Hepatocyte (in vitro differentiated cells): ENCODE measurements at regions not wholly inside any gene's neighbourhood (a gene's known extent, or its start where the extent isn't known, plus 50 kb on each side); places are given as distances from the start of the nearest gene placed in this dataset.
"Not testable (repeated sequence)": the region's sequence is repeated elsewhere in the genome, so short reads cannot be mapped to it uniquely, and the experiment has no call there.

Experiments used
- EZH2 ChIP-seq: fragments of 200-600 bp; sonication (generic); IDR thresholded peaks from 2 replicates; pipeline ENCODE4 v1.6.1; 2016; ENCODE audit warnings: antibody characterized with exemption, mild to moderate bottlenecking, borderline replicate concordance
- TF ChIP-seq, protein P1 (sequence below): fragments of 200-600 bp; sonication (generic); IDR thresholded peaks from 2 replicates; pipeline ENCODE4 v1.5.1; 2016; ENCODE audit warnings: antibody characterized with exemption, mild to moderate bottlenecking; ENCODE audit not compliant: poor library complexity

DNA sequence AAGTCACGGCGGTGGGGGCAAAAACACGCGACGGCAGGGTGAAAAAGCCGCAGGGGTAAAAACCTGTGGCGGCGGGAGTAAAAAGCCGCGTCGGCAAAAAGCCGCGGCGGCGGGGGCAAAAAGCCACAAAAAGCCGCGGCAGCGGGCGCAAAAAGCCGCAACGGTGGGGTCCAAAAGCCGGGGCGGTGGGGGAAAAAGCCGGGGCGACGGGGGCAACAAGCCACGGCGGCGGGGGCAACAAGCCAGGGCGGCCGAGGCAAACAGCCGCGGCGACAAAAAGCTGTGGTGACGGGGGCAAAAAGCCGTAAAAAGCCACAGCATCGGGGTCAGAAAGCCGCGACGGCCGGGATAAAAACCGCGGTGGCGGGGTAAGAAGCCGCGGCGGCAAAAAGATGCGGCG, 166.1 kb upstream of the TP53TG3C start:
- TF ChIP-seq, protein P1, sequence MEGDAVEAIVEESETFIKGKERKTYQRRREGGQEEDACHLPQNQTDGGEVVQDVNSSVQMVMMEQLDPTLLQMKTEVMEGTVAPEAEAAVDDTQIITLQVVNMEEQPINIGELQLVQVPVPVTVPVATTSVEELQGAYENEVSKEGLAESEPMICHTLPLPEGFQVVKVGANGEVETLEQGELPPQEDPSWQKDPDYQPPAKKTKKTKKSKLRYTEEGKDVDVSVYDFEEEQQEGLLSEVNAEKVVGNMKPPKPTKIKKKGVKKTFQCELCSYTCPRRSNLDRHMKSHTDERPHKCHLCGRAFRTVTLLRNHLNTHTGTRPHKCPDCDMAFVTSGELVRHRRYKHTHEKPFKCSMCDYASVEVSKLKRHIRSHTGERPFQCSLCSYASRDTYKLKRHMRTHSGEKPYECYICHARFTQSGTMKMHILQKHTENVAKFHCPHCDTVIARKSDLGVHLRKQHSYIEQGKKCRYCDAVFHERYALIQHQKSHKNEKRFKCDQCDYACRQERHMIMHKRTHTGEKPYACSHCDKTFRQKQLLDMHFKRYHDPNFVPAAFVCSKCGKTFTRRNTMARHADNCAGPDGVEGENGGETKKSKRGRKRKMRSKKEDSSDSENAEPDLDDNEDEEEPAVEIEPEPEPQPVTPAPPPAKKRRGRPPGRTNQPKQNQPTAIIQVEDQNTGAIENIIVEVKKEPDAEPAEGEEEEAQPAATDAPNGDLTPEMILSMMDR: not testable (repeated sequence)
- not testable (repeated sequence) for TF ChIP-seq EZH2
